GM21367 (cell line): ENCODE measurements at regions not wholly inside any gene's neighbourhood (a gene's known extent, or its start where the extent isn't known, plus 50 kb on each side); places are given as distances from the start of the nearest gene placed in this dataset.

Experiments
- ATAC-seq: cut with Tn5 transposase; IDR thresholded peaks from one replicate; pipeline ENCODE4 v1.9.1; 2021; ENCODE audit not compliant: unreplicated experiment

- no peak for ATAC-seq
These were observed 105.0 kb upstream of the SESN3 start for GRCh38 chr11:95335989-95336388.

GRCh38 chr11:95331161-95331560 lies 100.2 kb upstream of the SESN3 start:
- no peak for ATAC-seq

DNA sequence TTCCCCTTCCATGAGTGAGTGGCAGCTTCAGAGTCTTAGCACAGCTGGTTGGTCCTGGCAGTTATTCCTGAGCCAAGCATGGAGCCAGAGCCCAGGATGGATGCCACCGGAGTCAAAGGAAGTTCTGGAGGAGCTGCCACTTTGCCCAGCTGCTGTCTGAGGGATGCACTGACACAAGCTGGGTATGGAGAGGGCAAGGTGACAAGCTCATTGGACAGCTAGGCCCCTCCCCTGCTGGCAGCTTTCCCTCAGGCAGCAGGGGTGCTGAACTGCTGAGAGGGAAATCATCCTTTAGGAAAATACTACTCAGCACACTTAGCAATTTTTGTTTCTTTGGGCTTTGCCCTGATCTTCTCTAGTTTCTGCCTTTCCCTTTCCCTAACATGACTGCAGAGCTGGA lies 99.3 kb upstream of the SESN3 start:
- ATAC-seq, result no peak

- no peak for ATAC-seq
These were observed 96.4 kb upstream of the SESN3 start for GRCh38 chr11:95327273-95327948.

DNA sequence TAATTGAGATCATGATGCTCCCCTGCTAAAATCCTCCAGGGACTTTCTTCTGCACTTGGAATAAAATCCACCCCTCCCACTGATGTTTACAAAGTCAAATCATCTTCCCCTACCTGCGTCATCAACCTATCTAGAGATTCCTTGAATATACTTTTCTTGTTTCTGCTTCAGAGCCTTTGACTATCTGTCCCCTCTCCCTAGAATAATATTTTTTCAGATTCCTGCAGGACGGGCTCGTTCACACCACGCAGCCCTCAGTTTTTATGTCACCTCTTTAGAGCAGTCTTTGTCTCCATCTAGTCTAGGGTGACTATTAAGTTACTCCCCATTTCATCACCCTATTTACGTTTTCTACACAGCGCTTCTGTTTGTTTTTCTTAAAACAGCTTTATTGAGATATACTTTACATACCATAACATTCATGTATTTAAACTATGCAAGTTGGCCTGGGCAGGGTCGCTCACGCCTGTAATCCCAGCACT lies 94.8 kb upstream of the SESN3 start:
- ATAC-seq, result no peak

DNA sequence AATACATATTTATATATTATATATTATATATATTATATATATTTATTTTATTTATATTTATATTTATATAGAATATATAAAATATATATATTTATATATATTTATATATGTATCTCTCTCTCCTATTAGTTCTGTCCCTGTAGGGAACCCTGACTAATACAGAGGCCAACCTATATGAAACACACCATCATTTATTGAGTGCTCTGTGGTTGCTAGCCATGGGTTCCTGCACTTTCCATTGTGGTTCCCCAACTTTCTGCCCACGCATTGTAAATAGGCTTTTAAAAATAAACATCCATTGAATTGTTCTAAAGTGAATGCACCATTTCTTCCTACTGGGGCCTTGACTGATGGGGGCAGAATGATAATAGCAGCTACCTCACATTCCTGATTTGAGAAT lies 93.8 kb upstream of the SESN3 start:
- ATAC-seq, result no peak

- ATAC-seq, result no peak
These were observed 91.5 kb upstream of the SESN3 start for GRCh38 chr11:95322539-95322938.

DNA sequence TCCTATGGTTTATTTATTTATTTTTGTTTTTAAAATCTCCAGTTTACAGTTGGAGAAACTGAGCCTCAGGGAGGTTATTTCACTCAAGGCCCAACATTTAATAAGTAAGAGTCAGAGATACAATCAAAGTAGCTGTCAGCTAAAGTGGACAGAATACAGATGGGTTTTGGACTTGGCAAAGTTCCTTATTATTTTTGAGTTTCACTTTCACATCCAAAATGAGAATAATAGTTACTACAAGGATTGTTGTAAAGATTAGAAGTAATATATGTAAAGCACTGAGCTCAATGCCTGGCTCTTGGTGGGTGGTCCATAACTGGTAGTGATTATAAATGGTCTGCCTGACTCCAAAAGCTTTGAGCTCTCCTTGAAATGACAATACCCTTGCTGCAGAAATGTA lies 87.5 kb upstream of the SESN3 start:
- ATAC-seq, result no peak

DNA sequence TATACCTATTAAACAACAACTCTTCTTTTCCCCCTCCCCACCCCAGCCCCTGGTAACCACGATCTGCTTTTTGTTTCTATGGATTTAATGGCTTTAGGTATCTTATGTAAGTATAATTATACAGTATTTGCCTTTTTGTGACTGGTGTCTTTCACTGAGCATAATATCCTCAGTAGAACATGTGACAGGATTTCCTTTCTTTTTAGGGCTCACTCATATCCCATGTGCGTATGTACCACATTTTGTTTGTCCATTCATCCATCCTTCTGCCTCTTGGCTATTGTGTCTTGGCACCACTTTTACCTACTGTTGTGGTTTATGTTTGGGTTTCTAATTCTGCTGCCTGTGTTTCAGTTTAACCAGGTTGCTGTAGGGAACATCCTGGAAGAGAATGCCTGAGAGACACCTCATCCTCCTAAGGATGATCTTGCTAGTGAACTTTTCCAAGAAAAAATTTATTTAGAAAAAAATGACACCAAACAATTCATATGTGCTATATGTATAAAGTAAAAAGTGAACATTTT lies 77.6 kb upstream of the SESN3 start:
- no peak for ATAC-seq

- no peak for ATAC-seq
These were observed 76.3 kb upstream of the SESN3 start for GRCh38 chr11:95307286-95307685.

GRCh38 chr11:95306801-95307200 lies 75.8 kb upstream of the SESN3 start:
- ATAC-seq, result no peak

GRCh38 chr11:95306123-95306522 lies 75.1 kb upstream of the SESN3 start:
- no peak for ATAC-seq

GRCh38 chr11:95305705-95306104 lies 74.7 kb upstream of the SESN3 start:
- ATAC-seq, result no peak

DNA sequence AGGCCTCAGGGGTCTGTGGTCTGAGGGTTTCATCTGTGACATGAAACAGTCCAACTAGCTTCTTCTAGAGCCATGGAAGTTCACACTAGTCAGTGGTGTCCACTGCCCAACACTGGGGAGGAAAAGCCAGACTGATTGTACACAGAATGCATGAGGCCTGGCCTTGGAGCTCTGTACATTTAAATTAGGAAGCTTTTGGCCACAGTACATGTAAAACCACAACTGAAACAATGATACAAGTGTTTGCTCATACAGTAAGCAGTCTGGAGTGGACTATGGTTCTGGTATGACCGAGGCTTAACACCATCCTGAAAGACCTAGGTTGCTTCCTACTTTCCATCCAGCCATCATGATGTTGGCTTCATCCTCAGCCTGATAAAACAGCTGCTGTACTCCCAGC lies 73.8 kb upstream of the SESN3 start:
- ATAC-seq, result no peak

DNA sequence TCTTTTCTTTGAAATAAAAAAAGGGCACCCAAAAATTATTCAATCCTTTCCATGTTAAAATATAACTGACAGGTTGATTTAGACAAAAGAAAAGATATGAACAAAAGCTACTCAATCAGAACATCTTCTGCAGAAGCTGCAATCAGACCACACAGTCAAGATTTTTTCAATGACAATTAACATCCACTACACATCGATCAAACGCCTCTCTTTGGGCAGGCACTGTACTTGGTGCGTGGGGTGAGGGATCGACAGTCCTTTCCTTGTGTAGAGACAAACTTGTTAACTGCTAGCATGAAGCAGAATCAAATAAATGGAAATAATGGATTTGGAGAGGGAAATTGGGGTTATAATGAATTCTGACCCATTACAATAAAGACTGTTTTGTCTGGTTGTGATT lies 71.2 kb upstream of the SESN3 start:
- ATAC-seq, result no peak

- ATAC-seq, result no peak
These were observed 70.5 kb upstream of the SESN3 start for GRCh38 chr11:95301474-95301873.

DNA sequence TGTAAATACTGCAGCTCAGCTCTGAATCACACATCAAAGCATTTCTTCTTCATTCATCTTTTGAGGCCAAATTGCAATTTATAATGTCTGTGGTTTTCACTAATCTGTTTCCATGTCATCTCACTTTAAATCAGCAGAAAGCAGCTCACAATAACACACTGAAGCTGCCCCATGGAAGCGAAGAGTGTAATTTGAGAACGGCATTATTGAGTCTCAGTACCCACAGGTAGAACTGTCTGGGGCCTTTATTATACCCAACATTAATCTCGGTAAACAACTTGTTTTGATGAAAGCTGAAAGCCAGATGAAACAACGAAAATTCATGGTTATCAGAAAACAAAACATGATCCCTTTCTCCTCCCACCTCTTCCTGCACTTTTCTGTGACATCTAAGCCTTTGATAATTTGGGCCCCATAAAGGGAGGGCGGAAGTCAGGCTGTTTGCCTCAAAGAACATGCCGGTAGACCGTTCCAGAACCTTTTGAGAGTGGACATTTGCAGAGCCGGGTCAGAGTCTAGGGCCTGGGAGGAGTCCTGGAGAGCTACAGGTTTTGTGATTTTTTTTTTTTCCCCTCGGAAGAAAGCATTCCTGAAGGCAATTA lies 68.2 kb upstream of the SESN3 start:
- no peak for ATAC-seq

DNA sequence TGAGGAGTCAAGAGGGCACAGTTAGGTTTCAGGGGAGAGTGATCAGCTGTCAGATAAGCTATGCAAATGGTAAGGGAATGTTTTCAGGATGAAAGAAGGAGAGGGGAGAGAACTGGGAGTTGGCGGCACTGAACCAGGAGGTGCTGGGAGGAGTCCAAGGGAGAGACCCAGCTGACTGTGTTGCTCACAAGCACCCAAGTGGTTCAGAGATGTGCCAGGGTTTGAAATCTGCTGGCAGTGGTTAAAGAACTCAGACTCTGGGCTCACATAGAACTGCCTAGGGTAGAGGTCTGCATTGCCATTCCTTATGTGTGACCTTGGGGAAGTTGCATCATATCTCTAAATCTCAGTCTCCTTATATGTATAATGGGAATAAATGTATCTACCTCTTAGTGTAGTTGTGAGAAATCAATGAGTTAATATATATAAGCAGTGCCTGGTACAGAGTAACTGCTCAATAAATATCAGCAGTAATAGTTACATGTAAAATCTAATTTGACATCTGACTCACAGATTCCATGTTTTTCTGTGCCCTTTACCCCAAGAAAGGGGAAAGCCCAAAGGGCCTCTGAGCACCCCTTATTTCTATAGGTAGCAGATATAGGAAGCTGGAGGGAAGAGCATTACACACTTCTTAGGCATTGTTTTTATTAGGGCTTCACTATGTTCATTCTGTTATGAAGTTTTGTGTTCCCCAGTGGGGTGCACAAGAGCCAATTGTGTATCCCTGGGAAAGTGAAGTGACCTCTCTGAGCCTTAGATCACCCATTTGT lies 66.9 kb upstream of the SESN3 start:
- ATAC-seq, result no peak

DNA sequence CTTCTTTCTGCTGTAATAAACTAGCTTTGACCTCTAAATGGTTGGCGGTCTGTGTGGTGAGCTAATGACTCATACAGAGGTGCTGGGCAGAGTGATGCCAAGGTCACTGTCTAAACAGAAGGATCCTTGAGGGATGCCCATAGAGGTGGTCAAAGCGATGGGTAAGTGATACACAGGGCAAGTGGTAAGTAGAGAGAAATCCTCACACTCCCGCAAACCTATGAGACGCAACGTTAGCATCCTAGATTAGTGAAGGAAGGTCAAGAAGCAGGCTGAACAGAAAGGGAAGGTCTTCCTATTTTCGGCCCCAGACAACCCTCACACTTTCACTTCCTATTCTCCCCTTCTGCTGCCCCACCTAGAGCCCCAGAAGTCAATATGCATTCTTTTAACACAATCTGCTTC lies 65.6 kb upstream of the SESN3 start:
- peak; percentile 95 for ATAC-seq

GRCh38 chr11:95296165-95296564 lies 65.2 kb upstream of the SESN3 start:
- peak; percentile 3 for ATAC-seq

GRCh38 chr11:95295382-95296149 lies 64.6 kb upstream of the SESN3 start:
- no peak for ATAC-seq
